Kidney (tissue), 13 donors: ENCODE measurements at regions not wholly inside any gene's neighbourhood (a gene's known extent, or its start where the extent isn't known, plus 50 kb on each side); places are given as distances from the start of the nearest gene placed in this dataset.

Experiments
- DNase-seq, 5 donors: peaks; one replicate each; pipeline ENCODE4 v3.0.0-alpha.2; 2013 to 2020
- FAIRE-seq: peaks from 2 replicates; lab custom pipeline; 2012; peaks lifted over from hg19 to GRCh38; lab: Jason Lieb, UNC
- H3K27ac ChIP-seq, 2 donors: one replicate each; pipeline ENCODE4 v1.7.0; 2013; ENCODE audit warnings: low read depth in 2 of 2, low read length in 2 of 2, inconsistent platforms in 1 of 2
- H3K27me3 ChIP-seq: one replicate; pipeline ENCODE4 v1.7.1; 2013; ENCODE audit warnings: low read length, inconsistent platforms; ENCODE audit not compliant: control insufficient read depth, insufficient read depth
- H3K36me3 ChIP-seq, 3 donors: one replicate each; pipeline versions ENCODE4 v1.7.0 to v1.7.1; 2013; ENCODE audit warnings: low read length in 3 of 3, control low read depth in 1 of 3, inconsistent platforms in 1 of 3; ENCODE audit not compliant: insufficient read depth in 3 of 3, control insufficient read depth in 2 of 3
- H3K4me1 ChIP-seq, 3 donors: one replicate each; pipeline versions ENCODE4 v1.7.0 to v1.7.1; 2013; ENCODE audit warnings: low read length in 3 of 3, inconsistent platforms in 1 of 3, low read depth in 1 of 3; ENCODE audit not compliant: control insufficient read depth in 2 of 3, insufficient read depth in 2 of 3
- H3K4me3 ChIP-seq, 3 donors: one replicate each; pipeline versions ENCODE4 v1.7.0 to v1.8.1; 2013; ENCODE audit warnings: low read length in 3 of 3, control low read depth in 1 of 3, inconsistent platforms in 1 of 3
- H3K9ac ChIP-seq, 3 donors: one replicate each; pipeline versions ENCODE4 v1.7.0 to v1.7.1; 2013; ENCODE audit warnings: low read length in 3 of 3, control low read depth in 1 of 3, inconsistent platforms in 1 of 3
- H3K9me3 ChIP-seq, 3 donors: one replicate each; pipeline versions ENCODE4 v1.7.0 to v1.7.1; 2013; ENCODE audit warnings: low read length in 3 of 3, control low read depth in 1 of 3, inconsistent platforms in 1 of 3; ENCODE audit not compliant: control insufficient read depth in 2 of 3, insufficient read depth in 1 of 3
- intact Hi-C: fragments of 100-400 bp; cut with DNase I; formaldehyde crosslinking; loops from one replicate; pipeline ENCODE4 v1.11.1; 2022
- TF ChIP-seq, protein P1 (sequence below): IDR thresholded peaks from 3 replicates; pipeline ENCODE4 v1.5.1; 2012; ENCODE audit warnings: mild to moderate bottlenecking, moderate library complexity, borderline replicate concordance; ENCODE audit not compliant: insufficient read depth; ENCODE audit errors: extremely low read depth
- donor health status: control.
- donor health status: control.
- donor health status: control.
- donor health status: control.
- donor health status: control.
- donor health status: DM: yes; HTN: yes; CAD: no.
- donor health status: Normal renal cell carcinoma (clear cell type).

DNA sequence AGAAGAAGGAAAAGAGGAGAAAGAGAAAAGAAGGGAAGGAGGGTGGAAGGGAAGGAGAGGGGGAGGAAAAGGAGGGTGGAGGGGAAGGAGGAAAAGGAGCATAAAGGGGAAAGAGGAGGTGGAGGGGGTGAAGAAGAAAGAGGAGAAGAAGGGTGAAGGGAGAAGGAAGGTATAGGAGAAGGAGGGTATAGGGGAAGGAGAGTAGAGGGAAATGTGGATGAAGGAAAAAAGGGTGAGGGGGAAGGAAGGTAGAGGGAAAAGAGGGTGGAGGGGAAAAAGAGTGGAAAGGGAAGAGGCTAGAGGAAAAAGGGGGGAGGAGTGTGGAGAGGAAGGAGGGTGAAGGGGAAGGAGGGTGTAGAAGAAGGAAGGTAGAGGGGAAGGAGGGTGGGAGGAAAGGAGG is 928.6 kb downstream of the UQCRFS1 start:
- intact Hi-C loops = no loop called here
- FAIRE-seq = no peak

DNA sequence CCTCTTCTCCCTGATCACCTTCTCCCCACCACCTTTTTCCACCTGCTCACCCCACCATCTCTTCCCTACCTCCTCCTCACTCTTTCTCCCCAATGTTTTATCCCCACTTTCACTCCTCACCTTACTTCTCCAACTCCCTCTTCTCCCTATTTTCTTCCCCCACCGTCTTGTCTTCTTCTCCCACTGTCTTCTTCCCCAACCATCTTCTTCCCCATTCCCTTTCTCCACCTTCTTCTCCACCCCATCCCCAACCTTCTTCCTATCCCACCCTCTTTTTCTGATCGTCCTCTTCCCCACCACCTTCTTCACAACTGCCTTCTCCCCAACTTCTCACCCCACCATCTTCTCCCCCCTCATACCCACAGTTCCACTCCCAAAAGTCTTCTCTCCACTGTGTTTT is 929.4 kb downstream of the UQCRFS1 start:
- H3K4me1 ChIP-seq = peaks cover 0 to 4% (median 0%) of the 10 kb centered on the region in 3 donors
- H3K9ac ChIP-seq = no peak overlapping the region
- TF ChIP-seq, protein P1, sequence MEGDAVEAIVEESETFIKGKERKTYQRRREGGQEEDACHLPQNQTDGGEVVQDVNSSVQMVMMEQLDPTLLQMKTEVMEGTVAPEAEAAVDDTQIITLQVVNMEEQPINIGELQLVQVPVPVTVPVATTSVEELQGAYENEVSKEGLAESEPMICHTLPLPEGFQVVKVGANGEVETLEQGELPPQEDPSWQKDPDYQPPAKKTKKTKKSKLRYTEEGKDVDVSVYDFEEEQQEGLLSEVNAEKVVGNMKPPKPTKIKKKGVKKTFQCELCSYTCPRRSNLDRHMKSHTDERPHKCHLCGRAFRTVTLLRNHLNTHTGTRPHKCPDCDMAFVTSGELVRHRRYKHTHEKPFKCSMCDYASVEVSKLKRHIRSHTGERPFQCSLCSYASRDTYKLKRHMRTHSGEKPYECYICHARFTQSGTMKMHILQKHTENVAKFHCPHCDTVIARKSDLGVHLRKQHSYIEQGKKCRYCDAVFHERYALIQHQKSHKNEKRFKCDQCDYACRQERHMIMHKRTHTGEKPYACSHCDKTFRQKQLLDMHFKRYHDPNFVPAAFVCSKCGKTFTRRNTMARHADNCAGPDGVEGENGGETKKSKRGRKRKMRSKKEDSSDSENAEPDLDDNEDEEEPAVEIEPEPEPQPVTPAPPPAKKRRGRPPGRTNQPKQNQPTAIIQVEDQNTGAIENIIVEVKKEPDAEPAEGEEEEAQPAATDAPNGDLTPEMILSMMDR = no peak
- H3K27ac ChIP-seq = no peak overlapping the region
- intact Hi-C loops = no loop called here
- DNase-seq (no peak), FAIRE-seq (no peak)
- H3K27me3 ChIP-seq = no peaks in the 10 kb centered on the region
- no peak overlapping the region for H3K4me3 ChIP-seq
- H3K9me3 ChIP-seq = peaks cover 0 to 1% (median 0%) of the 10 kb centered on the region in 3 donors
- H3K36me3 ChIP-seq = no peaks in the 10 kb centered on the region

More for the DNA sequence above, 928.6 kb downstream of the UQCRFS1 start:
- no peak overlapping the region for H3K27ac ChIP-seq
- H3K9me3 ChIP-seq = peaks cover 0 to 1% (median 0%) of the 10 kb centered on the region in 3 donors
- no peaks in the 10 kb centered on the region for H3K27me3 ChIP-seq
- TF ChIP-seq, protein P1 = no peak
- H3K4me3 ChIP-seq = no peak overlapping the region
- no peak for DNase-seq
- no peak overlapping the region for H3K9ac ChIP-seq
- no peaks in the 10 kb centered on the region for H3K36me3 ChIP-seq
- peaks cover 0 to 8% (median 0%) of the 10 kb centered on the region in 3 donors for H3K4me1 ChIP-seq

DNA sequence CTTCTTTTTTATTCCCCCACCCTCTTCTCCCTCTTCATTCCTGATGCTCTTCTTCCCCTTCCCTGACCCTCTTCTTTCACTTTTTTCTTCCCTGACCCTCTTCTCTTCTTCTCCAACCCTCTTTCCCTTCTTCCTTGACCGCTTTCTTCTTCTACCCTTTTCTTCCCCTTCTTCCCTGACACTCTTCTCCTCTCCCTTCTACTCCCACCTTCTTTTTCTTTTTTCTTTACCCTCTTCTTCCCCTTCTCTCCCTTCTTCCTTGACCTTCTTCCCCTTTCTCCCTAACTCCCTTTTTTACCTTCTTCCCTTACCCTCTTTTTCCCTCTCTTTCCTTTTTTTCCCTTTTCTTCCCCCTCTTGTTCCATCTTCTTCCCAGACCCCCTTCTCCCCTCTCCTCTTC is 931.3 kb downstream of the UQCRFS1 start:
- intact Hi-C loops = no loop called here
- H3K27ac ChIP-seq = no peak overlapping the region
- H3K36me3 ChIP-seq = no peaks in the 10 kb centered on the region
- H3K4me3 ChIP-seq = no peak overlapping the region
- DNase-seq (no peak), FAIRE-seq (no peak)
- TF ChIP-seq, protein P1 = no peak
- no peaks in the 10 kb centered on the region for H3K4me1 ChIP-seq
- no peaks in the 10 kb centered on the region for H3K27me3 ChIP-seq
- H3K9me3 ChIP-seq = no peaks in the 10 kb centered on the region
- no peak overlapping the region for H3K9ac ChIP-seq

DNA sequence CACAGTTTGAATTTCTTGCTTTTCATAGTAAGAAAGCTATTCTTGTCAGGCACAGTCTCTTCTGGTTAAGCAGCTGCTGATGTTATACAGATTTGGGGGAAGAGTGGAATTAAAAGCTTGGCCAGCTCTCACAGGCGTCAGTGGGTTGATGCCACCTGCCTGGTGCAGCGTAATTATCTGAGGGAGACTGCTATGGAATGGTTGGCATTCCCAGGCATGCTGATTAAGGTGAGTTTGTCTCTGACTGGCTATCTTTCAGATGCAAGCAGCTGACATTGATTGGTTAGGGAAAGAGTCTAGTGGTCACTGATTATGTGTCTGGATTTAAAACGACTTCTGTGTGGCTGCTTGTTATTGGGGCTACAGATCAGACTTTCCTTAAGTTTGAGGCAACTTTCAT is 948.4 kb downstream of the UQCRFS1 start:
- FAIRE-seq = no peak
- H3K27ac ChIP-seq = no peak overlapping the region
- H3K9me3 ChIP-seq = peaks cover 0 to 4% (median 0%) of the 10 kb centered on the region in 3 donors
- H3K4me3 ChIP-seq = no peak overlapping the region
- TF ChIP-seq, protein P1 = no peak
- no peaks in the 10 kb centered on the region for H3K27me3 ChIP-seq
- H3K9ac ChIP-seq = no peak overlapping the region
- no peak for DNase-seq
- intact Hi-C loops = no loop called here
- no peaks in the 10 kb centered on the region for H3K4me1 ChIP-seq
- H3K36me3 ChIP-seq = no peaks in the 10 kb centered on the region
